ENCODE measurements at regions not wholly inside any gene's neighbourhood (a gene's known extent, or its start where the extent isn't known, plus 50 kb on each side); places are given as distances from the start of the nearest gene placed in this dataset.

GRCh38 chr2:6074089-6074643 is 382.0 kb downstream of the SOX11 start:
- TF ChIP-seq, protein P1, sequence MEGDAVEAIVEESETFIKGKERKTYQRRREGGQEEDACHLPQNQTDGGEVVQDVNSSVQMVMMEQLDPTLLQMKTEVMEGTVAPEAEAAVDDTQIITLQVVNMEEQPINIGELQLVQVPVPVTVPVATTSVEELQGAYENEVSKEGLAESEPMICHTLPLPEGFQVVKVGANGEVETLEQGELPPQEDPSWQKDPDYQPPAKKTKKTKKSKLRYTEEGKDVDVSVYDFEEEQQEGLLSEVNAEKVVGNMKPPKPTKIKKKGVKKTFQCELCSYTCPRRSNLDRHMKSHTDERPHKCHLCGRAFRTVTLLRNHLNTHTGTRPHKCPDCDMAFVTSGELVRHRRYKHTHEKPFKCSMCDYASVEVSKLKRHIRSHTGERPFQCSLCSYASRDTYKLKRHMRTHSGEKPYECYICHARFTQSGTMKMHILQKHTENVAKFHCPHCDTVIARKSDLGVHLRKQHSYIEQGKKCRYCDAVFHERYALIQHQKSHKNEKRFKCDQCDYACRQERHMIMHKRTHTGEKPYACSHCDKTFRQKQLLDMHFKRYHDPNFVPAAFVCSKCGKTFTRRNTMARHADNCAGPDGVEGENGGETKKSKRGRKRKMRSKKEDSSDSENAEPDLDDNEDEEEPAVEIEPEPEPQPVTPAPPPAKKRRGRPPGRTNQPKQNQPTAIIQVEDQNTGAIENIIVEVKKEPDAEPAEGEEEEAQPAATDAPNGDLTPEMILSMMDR (IDR thresholded peaks at IDR 0.05) = no peak
- TF ChIP-seq ZFX (IDR thresholded peaks at IDR 0.05; ENCODE audit: borderline replicate concordance) = no peak

Measured in 22Rv1 (cell line).